ENCODE measurements at regions not wholly inside any gene's neighbourhood (a gene's known extent, or its start where the extent isn't known, plus 50 kb on each side); places are given as distances from the start of the nearest gene placed in this dataset.

DNA sequence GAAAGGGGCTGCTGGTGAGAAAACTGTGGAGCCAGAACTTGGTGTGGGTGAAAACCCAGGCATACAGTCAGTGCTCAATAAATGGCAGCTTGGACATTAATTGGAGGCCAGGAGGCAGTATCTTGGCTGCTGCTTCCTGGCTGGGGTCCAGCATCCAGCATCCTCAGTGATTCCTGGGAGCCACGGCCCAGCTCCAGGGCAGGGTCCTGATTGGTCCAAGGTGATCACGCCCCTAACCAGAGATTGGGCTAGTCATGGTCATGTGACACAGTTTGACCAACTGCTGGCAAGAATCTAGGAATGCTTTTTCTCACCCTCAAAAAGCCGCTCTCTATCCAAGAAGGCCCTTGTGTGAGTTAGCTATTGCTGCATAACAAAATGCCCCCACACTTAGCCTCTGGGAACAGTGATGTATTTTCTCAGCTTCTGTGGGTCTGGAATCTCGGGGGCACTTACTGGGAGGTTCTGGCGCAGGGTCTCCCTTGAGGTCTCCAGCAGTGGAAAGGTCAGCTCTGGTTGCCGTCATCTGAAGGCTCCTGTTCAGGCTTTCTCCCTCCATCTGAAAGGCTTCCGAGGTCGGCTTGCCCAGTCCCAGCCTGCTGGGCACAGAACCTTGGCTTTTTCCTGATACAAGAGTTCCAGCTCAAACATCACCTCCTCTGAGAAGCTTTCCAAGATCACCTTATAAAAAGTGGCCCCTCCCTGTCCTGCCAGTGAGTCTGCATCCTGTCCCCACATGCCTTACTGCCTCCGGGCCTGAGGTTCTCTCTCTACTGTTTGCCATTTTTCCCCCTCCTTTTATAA lies 119.2 kb upstream of the NCOR2 start:
- DNase-seq, result no peak

DNA sequence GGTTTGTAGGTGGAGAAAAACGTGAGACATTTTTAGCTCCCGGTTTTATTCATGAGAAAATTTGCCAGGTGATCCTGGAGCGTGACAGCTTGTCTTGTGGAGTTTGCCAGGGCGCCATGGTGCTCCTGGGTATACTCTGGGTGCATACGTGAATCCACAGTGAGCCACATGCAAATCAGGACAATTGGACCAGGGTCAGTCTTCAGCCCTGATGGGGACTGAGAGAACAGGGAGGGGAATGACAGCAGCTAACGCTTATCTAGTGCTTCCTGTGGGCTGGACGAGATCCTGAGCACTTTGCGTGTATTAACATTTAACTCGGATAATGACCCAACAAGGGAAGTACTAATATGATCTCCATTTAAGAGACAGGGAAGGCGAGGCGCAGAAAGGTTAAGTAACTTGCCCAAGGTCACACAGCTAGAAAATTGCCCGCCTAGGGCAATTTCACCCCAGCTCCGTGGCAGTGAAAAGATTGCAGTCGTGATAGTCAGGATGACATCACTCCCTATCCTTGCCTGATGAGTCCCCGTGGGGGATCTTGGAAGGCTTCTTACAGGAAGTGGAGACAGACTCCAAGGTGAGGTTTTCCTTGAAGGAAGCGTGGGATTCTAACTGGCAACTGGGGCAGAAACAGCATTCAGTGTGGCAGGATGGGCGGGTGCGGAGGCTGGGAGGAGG lies 118.4 kb upstream of the NCOR2 start:
- DNase-seq, result no peak

DNA sequence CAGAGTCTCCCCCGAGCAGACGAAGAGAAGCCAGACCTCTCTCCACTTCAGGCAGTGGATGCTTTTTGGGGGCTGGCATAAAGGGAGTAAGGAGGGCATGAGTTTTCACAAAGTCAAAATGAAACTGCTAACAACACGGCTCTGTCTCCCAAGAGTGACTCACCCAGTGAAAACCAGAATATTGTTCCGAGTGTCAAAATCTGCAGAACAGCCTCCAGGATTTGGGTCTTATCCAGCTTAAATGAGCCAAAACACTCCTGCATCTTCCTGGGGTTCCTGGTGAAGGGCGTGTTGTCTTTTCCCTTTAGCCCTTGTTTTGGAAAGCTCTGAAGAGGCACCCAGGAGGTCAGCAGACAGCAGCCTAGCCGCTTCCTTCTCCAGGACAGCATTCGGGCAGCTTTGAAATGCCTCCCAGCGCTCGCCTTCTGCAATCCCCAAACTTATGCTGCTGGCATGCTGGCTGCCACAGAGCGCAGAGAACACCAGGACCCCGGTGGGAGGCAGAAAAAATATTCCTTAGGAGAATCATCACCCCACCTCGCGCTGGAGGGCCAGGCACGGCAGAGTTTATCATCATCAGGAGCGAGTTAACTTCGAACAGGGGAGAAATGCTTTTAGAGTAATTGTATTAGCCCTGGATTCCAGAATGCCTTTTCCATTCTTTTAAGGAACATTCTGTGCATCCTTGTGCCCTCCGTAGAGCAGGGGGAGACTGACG lies 117.7 kb upstream of the NCOR2 start:
- no peak for DNase-seq

DNA sequence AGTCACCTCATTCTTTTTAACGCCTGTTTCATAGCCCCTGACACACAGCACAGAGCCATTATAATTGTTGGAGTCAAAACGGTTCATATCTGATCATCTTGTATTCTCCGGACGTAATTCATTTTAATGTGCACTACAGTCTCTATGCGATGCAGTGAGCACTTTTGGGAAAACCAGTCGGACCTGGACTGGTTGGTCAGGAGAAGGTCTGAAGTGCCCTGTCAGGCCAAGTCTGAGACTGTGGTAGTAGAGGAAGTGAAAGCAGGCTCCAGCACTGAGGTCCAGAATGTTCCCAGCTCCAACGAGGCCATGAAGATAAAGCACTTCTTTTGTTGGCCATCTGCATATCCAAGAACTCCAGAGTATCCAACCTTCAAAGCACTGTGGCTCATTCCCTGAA lies 117.1 kb upstream of the NCOR2 start:
- no peak for DNase-seq

DNA sequence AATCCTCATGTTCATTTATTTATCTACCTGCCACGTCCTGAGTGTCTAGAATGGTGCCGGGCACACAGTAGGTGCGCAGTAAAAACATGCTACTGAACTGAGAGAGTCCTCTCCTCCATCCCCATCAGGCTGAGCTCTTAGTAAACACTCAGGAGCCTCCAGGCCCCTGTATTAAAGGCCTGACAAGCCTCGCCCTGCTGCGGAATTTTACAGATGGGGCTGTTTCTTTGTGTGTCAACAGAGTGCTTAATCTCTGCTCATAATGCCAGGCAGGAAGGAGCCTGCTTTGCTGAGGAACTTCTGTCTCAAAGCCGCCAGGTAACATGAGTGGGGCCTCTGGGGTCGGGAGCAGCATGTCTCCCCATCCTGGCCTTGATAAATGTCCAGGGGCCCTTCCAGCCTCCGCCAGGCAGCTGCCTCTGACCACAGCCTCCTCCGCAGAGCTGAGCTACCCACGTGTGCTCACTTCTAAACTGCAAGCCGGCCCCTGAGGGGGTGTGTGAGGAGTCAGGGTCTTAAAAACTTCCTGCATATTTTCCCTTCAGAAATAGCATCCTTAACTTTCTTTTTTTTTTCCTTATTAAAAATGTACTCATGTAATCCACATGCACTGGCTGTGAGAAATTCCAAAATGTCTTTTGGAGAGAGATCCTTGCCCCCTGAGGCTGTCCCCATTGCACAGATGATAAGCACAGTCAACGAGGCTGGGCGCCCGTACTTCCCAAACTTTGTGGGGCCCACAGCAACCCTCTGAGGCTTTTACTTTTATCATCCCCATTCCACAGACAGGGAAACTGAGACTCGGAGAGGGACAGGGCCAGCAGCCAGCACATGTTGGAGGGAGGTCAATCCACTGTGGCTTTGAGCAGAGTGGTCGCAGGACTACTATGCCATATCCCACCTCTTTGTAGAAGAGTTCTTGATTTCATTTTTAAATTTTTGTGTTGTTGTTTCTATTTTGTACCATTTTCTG lies 116.0 kb upstream of the NCOR2 start:
- DNase-seq, result no peak

DNA sequence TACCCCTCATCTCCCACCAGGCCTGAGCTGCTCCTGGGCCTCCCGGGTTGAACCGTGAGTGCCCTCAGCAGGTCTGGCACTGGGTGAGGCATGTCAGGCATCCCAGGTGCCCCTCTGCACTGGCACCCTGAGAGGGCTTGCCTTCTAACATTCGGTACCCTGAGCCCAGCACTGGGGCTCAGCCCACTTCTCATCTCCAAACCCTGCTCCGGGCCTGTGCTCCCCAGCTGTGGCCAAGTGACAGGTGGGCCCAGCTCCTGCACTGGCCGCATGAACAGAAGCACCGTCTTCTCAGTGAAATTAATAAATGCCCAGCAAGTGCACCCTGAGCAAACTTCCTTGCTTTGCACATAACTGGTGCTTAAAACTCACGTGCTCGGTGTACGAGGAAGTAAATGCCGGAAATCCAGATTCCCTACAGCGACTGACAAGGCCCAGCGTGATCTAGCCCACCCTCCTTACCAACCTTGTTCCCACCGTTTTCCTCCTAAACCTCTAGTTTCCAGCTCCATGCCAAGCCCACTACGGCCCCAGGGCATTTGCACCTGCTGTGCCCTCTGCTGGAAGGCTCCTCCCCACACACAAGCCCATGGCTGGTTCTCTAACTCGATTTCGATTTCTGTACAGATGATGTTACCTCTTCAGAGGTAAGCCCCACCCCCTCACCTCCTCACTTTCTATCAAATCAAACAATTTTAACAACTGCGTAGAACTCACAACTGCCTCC lies 115.2 kb upstream of the NCOR2 start:
- DNase-seq, result no peak

DNA sequence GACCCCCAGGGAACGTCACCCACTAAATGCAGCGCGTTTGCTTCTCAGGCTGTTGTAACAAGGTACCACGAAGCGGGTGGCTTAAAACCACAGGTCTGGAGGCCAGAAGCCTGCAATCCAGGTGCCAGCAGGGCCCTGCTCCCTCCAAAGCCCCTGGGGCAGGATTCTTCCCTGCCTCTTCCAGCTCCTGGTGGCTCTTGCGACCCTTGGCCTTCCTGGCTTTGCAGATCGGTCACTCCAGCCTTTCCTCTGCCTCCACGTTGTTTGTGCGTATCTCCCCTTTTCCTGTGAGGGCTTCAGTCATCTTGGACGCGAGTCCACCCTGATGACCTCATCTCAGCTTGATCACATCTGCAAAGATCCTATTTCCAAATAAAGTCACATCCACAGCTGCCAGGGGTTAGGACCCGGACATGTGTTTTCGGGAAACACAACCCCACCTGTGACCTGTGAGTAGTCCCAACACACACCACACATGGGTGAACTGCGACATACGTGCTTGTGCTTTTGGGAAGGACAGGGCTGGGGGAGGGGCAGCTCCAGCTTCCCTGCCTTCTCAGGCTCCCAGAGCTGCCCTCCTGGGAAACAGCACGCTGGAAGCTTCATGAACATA lies 114.5 kb upstream of the NCOR2 start:
- no peak for DNase-seq

DNA sequence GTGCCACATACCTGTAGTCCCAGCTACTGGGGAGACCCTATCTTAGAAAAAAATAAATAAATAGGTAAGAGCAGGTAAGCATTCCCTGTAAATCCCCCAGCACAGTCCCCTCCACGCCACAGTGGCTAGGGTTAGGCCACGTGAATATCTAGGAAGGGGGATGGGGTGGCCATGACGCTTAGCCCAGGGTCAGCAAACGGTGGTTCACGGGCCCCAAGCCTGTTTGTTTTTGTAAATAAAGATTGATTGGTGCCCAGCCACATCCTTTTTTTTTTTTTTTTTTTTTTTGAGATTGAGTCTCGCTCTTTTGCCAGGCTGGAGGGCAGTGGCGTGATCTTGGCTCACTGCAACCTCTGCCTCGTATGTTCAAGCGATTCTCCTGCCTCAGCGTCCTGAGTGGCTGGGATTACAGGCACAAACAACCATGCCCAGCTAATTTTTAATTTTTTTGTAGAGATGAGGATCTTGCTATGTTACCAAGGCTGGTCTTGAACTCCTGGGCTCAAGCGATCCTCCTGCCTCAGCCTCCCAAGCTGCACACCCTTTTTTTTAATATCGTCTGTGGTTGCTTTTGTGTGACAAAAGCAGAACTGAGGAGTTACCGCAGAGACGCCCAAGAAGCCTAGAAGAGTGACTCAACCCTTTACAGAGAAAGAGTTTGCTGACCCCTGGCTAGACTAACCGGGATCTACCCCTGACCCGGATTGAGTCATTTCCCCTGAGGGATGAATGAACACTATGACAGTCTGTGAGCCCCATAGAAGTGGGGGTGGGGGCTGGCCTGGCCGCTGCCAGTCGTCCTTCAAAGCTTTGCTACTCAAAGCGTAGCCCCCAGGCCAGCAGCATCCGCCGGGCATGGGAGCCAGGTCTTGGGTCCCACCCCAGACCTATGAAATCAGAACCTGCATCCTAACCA lies 113.7 kb upstream of the NCOR2 start:
- DNase-seq, result peak; percentile 96

DNA sequence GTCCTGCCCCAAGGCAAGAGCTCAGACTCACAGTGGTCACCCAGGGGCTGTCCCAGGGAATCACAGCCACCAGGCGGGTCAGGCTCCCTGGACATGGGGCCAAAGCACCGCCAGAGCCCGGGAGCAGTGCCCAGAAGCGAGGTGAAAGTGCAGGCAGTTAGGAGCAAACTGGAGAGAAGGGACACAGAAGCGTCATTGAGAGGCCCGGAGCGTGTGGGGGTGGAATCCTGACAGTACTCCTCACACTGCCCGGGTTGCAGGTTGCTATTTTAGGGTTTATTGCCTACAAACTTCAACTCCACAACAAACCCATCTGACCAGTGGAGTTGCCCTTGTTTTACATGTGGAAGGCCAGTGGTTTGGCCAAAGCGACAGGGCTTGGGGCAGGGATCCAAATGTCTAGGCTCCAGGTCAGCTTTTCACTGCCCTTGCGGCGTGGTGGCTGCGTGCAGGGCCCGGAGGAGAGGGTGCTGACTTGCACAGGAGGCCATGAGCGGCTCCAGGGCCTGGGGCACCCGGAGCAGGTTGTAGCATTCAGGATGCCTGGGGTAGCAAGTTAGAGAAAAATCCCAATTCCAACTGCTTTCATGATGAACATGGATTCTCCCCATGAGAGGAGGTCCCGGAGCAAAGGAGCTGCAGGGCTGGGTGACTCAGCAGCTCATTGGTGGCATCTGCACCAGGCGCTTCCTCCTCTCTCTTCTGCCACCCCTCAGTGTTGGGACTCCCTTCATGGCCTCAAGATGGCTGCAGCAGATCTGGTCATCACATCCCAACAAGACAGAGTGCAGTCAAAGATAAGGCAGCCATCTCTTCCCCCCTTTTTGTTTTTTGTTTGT lies 112.3 kb upstream of the NCOR2 start:
- peak; percentile 62 for DNase-seq

DNA sequence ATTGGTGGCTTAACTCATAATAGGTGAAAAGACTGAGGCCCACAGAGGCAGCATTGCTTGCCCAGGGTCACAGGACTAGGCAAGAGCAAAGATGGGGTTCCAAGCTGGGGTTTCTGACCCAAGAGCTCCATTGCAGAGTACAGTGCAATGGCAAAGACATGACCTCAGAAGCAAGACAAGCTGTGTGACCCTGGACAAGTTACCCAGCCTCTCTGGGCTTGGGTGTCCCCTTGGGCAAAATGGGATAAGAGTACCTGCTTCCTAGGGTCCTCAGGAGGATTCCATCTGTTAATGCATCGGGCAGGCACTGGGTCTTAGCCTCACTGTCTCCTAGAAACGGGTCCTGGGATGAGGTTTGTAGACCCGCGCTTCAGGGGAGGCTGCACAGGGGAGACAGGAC lies 111.6 kb upstream of the NCOR2 start:
- no peak for DNase-seq

DNA sequence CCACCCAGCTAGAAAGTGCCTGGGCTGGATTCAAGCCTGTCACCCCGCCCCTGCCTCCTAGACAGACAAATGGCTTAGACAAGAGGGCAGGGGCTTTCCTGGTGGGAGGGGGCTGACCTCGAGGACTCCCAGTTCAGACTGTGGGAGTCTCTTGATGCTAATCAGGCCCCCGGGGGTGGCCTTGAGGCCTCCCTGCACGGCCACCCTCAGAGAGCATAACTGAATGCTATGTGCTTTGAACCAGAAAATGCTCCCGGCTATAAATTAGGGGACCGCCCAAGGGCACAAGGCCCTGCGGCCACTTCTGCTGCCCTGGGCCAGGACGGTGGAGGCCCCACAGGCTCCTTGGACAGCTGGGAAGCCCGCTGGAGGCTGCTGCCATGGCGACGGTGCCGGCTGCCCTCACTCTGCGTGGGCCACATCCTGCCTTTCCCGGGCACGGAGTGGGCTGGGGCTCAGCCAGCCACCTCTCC lies 111.0 kb upstream of the NCOR2 start:
- DNase-seq, result no peak

DNA sequence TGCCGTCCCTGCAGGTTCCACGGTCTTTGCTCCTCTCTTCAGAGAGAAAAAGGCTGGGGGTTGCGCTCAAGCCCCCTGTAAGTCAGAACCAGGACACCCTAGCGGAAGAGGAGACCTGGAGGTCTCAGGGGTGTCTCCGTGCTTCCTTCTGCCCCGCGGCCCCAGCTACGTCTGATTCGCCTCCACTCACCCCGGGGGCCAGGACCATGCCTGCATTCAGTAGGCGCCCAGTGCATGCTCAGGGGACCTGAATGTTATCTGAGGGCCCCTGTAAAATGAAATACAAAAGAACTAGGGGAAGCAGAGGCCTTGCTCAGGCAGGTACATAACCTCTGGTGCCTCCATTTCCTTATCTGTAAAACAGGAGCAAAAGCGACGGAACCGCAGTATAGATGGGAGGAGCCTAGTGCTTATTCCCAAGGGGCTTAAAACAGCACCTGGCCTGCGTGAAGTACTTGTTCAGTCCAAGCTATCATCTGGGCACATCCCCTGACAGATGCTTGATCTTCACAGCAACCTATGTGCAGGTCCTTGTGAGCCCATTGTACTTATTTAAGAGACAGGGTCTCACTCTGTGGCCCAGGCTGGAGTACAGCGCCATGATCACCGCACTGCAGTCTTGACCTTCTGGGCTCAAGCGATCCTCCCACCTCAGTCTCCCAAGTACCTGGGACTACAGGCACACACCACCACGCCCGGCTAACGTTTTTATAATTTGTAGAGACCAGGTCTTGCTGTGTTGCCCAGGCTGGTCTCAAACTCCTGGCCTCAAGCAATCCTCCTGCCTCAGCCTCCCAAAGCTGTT lies 110.3 kb upstream of the NCOR2 start:
- no peak for DNase-seq

DNA sequence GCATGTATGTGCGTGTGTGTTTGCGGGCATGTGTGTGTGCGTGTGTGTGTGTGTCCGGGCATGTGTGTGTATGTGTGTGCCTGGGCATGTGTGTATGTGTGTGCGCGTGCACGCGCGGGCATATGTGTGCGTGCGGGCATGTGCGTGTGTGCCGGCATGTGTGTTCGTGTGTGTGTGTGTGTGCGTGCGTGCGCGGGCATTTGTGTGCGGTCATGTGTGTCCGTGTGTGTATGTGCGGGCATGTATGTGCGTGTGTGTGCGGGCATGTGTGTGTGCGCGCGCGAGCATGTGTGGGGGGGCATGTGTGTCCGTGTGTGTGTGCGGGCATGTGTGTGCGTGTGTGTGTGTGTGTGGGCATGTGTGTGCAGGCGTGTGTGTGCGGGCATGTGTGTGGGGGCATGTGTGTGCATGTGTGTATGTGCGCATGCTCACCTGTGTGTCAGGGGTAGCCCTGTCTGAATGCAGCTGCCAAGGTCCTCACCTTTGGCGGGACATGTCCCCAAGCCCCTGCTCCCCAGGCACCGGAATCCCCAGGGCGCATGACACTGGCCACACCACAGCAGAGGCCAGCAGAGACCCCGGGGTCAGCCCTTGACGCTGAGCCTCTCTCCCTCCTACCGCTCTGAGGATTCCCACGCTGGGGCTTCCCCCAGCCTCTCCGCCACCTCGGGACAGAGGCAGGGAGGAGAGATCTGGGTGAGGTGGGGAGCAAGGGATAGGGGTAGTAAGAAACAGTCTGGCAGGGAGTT lies 109.5 kb upstream of the NCOR2 start:
- DNase-seq, result no peak

DNA sequence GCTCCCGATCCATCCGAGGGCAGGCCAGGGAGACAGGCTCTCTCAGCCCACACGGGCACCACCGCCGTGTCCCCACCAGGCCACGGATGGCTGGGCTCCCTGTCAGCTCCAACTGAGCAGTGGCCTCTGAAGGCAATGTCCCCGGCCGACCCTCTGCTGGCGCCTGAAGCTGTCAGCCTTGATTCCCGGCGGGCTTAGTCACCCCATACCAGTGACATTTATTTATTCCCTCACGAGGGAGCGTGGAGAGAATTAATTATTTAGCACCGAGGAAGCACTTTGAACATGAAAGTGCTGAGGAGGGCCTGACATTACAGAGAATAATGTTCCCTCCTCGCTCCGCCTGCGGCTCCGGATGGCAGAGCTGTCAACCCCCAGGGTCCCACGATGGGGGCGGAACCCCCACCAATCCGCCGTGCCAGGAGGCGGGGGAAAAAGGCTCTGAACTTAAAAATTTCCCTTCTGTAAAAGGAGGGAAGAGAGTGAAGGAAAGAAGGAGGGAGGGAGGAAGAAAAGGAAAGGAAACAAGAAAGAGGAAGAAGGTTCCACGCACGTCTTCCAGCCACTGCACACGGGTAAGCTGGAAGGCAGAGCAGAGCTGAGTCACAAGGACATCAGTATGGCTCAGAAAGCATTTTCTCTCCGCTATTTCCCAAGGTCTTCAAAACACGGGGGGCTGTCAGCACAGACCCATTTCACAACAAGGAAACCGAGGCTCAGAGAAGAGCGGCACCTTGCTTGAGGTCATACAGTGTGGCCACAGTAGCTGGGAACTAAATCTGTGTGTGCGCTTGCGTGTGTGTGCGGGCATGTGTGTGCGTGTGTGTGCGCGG lies 108.7 kb upstream of the NCOR2 start:
- peak; percentile 58 for DNase-seq

DNA sequence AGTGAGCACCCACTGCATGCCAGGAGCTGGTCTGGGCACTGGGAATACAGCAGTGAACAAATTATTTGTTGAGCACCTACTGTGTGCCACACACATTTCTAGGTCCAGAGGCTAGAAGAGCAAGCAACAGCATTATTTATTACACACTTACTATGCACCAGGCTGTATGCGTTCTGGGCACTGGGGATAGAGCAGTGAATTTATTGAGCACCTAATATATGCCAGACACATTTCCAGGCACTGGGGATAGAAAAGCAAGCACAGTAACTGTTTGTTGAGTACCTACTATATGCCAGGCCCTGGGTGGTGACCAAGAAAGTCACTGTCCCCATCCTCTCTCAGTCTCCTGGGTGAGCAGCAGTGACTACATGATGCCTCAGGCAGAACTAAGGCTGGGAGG lies 107.5 kb upstream of the NCOR2 start:
- no peak for DNase-seq

DNA sequence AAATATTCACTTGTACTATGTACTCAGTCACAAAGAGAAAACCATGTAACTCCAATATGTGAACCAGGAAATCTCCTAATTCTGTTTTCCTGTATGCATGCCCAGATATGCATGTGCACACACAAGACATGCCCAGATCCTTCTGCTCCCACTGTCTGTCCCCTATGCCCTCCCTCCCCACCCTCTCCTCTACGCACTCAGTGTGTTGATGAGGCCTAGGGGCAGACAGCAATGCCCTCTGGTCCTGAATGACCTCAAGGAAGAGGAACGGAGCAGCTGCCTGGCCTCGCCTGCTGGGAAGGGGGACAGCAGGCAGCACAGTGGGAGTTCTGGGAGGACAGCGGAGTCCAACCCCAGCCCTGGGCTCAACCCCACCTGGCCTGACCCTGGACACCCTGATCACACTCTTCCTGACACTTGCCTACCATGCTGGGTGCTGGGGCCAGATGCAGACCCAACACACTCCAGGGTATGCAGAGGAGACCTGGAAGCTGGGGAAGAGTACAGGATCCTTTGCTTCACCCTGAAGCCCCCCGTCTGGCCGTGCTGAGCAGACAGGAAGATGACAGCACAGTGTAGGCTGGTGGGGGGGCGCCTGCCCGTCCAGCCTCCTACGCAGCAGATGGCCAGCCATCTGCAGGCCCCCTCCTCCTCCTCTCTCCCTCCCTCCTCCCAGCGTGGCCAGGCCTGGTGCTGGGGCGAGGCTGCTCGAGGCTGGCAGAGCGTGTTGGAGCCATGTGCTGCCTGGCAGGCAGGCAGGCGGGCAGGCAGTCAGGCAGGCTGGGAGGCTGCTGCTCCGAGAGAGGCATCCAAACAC lies 106.6 kb upstream of the NCOR2 start:
- DNase-seq, result no peak
